Erythroblast (primary cell): ENCODE measurements at regions not wholly inside any gene's neighbourhood (a gene's known extent, or its start where the extent isn't known, plus 50 kb on each side); places are given as distances from the start of the nearest gene placed in this dataset.

ENCODE experiments used
- GATA1 ChIP-seq: IDR thresholded peaks from 2 replicates; pipeline ENCODE4 v1.6.1; 2011; ENCODE audit warnings: low read depth, mild to moderate bottlenecking, control low read depth, low read length, moderate library complexity
- POLR2A ChIP-seq: IDR thresholded peaks from 2 replicates; pipeline ENCODE4 v1.6.1; 2011; ENCODE audit warnings: mild to moderate bottlenecking, low read length

DNA sequence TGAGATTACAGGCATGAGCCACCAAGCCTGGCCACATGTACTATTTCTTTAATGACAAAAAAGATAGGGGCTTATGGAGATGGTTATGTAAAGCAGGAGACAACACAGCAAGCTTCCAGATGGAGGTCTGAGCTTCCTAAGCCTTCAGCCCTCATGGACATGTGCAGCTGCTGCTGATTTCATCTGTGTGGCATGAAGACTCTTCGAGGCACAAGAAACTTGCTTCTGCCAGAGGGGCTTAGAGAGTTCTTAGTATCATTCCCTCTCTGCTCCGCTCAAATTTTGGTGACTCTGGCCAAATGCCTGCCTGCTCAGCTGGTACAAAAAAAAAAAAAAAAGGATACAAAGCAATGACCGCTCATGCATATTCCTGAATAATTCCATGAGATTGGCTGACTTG lies 552.5 kb downstream of the TYW1 start:
- TF ChIP-seq POLR2A (no peak), GATA1 (no peak)
